C4-2B (cell line): ENCODE measurements at regions not wholly inside any gene's neighbourhood (a gene's known extent, or its start where the extent isn't known, plus 50 kb on each side); places are given as distances from the start of the nearest gene placed in this dataset.
"Not testable (repeated sequence)": the region's sequence is repeated elsewhere in the genome, so short reads cannot be mapped to it uniquely, and the experiment has no call there.

Experiments
- H3K27ac ChIP-seq: fragments of 450-650 bp; 2 replicates; pipeline ENCODE4 v1.5.1; 2017
- CTCF ChIP-seq: fragments of 450-650 bp; conservative IDR thresholded peaks from 2 replicates; pipeline ENCODE4 v1.5.1; 2017; ENCODE audit warnings: mild to moderate bottlenecking
- ZFX ChIP-seq: fragments of 450-650 bp; IDR thresholded peaks from 2 replicates; pipeline ENCODE4 v1.6.1; 2017

GRCh38 chr1:105243411-105243810, 1493.7 kb downstream of the AMY1C start:
- H3K27ac ChIP-seq: no peak overlapping the region
- TF ChIP-seq CTCF (no peak), ZFX (no peak)

- no peak for TF ChIP-seq CTCF
- TF ChIP-seq ZFX: no peak
- H3K27ac ChIP-seq: no peak overlapping the region
Observed at GRCh38 chr1:105243969-105244368, 1494.3 kb downstream of the AMY1C start.

- no peak overlapping the region for H3K27ac ChIP-seq
- TF ChIP-seq CTCF: no peak
- TF ChIP-seq ZFX: no peak
Observed at GRCh38 chr1:105254906-105255305, 1505.2 kb downstream of the AMY1C start.

GRCh38 chr1:105260001-105260400, 1510.3 kb downstream of the AMY1C start:
- TF ChIP-seq CTCF (no peak), ZFX (no peak)
- H3K27ac ChIP-seq: no peak overlapping the region

- no peak for TF ChIP-seq CTCF
- no peak for TF ChIP-seq ZFX
- no peak overlapping the region for H3K27ac ChIP-seq
Observed at GRCh38 chr1:105270966-105271365, 1521.3 kb downstream of the AMY1C start.

- H3K27ac ChIP-seq: not testable (repeated sequence)
Observed at GRCh38 chr1:105272376-105272775, 1522.7 kb downstream of the AMY1C start.

GRCh38 chr1:105294838-105295237, 1545.1 kb downstream of the AMY1C start:
- no peak overlapping the region for H3K27ac ChIP-seq
- TF ChIP-seq CTCF: no peak
- no peak for TF ChIP-seq ZFX

- no peak for TF ChIP-seq CTCF
- TF ChIP-seq ZFX: no peak
- H3K27ac ChIP-seq: no peak overlapping the region
Observed at GRCh38 chr1:105310063-105310462, 1560.4 kb downstream of the AMY1C start.
